Progenitor cell of endocrine pancreas (in vitro differentiated cells): ENCODE measurements at regions not wholly inside any gene's neighbourhood (a gene's known extent, or its start where the extent isn't known, plus 50 kb on each side); places are given as distances from the start of the nearest gene placed in this dataset.
"Not testable (repeated sequence)": the region's sequence is repeated elsewhere in the genome, so short reads cannot be mapped to it uniquely, and the experiment has no call there.

Experiments used
- DNase-seq: peaks from one replicate; pipeline ENCODE4 v3.0.0; 2021; ENCODE audit warnings: low spot score; ENCODE audit not compliant: unreplicated experiment
- H3K27ac Mint-ChIP-seq: 2 replicates; pipeline ENCODE4 v1.8.0; 2021; ENCODE audit warnings: mild to moderate bottlenecking, moderate library complexity, mixed read lengths
- H3K27me3 Mint-ChIP-seq: 2 replicates; pipeline ENCODE4 v1.8.0; 2021; ENCODE audit warnings: mixed read lengths
- H3K36me3 Mint-ChIP-seq: 2 replicates; pipeline ENCODE4 v1.8.0; 2022; ENCODE audit warnings: mixed read lengths; ENCODE audit not compliant: insufficient read depth
- H3K4me1 Mint-ChIP-seq: 2 replicates; pipeline ENCODE4 v1.8.0; 2021; ENCODE audit warnings: low read depth, mixed read lengths
- H3K4me3 Mint-ChIP-seq: 2 replicates; pipeline ENCODE4 v1.8.0; 2021; ENCODE audit warnings: low read depth, mild to moderate bottlenecking, moderate library complexity, mixed read lengths
- H3K9me3 Mint-ChIP-seq: 2 replicates; pipeline ENCODE4 v1.8.0; 2021; ENCODE audit warnings: low read depth, mixed read lengths
- CTCF ChIP-seq: fragments of 200-600 bp; sonication (generic); IDR thresholded peaks from one replicate; pipeline ENCODE4 v1.5.0; 2021; ENCODE audit warnings: antibody characterized with exemption, mild to moderate bottlenecking; ENCODE audit not compliant: unreplicated experiment

DNA sequence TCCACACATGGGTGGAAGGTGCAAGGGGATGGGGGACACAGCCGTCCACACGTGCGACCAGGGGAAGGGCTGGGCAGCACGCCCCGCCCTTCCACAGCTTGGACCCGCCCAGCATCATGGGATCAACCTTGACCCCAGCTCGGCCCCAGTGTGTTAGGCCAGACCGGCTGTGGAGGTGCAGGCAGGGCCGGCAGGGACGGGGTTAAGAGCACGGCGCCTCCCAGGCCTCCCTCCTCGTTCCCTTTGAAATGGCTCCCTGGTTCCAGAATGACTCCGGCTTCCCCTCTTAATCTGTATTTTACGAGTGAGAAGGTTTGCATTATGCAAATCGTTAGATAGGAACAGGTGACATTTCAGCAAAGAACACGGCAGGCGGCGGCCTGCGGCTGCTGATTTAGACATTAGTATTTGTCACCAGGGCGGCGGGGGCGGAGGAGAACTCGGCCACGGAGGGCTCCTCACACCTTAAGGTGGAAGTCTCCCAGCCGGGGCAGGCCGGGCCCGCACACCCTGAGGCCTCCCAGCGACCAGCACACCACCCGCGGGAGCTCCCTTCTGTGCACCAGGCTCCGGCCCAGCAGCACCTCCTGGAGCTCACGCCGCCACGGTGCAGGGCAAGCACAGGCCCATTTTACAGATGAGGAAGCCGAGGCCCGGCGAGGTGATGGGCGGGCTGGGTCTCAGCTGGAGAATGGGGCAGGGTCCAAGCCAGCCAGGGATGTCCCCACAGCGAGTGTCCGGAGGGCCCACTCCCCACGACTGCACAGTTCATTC lies 116.1 kb downstream of the FAM53A start:
- Mint-ChIP-seq H3K27ac (no peak overlapping the region), H3K27me3 (peaks cover 5% of the 10 kb centered on the region), H3K4me1 (peaks cover 17% of the 10 kb centered on the region), H3K36me3 (no peaks in the 10 kb centered on the region), H3K4me3 (no peak overlapping the region), H3K9me3 (no peaks in the 10 kb centered on the region)
- TF ChIP-seq CTCF = no peak
- no peak for DNase-seq

GRCh38 chr4:1567519-1567807 lies 116.7 kb downstream of the FAM53A start:
- no peak for TF ChIP-seq CTCF
- Mint-ChIP-seq H3K4me1 (peaks cover 14% of the 10 kb centered on the region), H3K27ac (no peak overlapping the region), H3K36me3 (no peaks in the 10 kb centered on the region), H3K4me3 (no peak overlapping the region), H3K27me3 (peaks cover 3% of the 10 kb centered on the region), H3K9me3 (no peaks in the 10 kb centered on the region)
- no peak for DNase-seq

- Mint-ChIP-seq H3K36me3 (no peaks in the 10 kb centered on the region), H3K27ac (no peak overlapping the region), H3K4me3 (no peak overlapping the region), H3K4me1 (peaks cover 13% of the 10 kb centered on the region), H3K9me3 (no peaks in the 10 kb centered on the region), H3K27me3 (peaks cover 3% of the 10 kb centered on the region)
- DNase-seq = no peak
- TF ChIP-seq CTCF = no peak
These were observed 117.1 kb downstream of the FAM53A start for GRCh38 chr4:1566838-1567518.

- not testable (repeated sequence) for DNase-seq, H3K27ac Mint-ChIP-seq, H3K27me3 Mint-ChIP-seq, H3K9me3 Mint-ChIP-seq, H3K4me1 Mint-ChIP-seq, H3K36me3 Mint-ChIP-seq, H3K4me3 Mint-ChIP-seq
These were observed 117.7 kb downstream of the FAM53A start for GRCh38 chr4:1566301-1566837.

DNA sequence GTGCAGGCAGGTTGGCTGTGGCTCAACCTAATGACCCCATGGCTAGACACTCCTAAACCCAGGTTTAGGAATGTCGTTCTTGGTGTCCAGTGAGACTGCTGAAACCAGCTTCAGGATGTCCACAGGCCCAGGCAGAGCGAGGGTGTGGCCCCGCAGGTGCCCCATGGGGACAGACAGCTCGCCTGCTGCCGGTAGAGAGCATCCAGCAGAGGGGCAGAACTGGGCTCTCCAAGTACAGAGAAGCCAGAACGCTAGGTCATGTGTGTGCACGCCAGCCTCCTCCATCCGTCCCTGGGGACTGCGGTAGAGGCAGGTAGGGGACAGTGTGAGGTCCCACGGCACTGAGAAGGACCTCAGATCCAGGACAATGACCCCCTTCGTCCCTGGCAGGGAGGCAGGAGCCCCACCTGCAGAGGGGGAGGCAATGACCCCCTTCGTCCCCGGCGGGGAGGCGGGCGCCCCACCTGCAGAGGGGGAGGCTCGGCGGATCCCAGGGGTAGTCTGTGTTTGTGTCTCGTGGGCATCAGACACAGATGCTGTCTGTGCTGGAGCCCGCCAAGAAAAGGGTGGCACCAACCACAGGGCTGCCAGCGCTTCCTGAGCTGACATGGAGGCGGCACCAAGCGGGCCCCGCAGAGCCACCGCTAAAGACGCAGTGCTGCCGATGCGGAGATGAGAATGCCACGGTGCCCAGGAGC lies 118.4 kb downstream of the FAM53A start:
- H3K27ac Mint-ChIP-seq = no peak overlapping the region
- peaks cover 9% of the 10 kb centered on the region for H3K4me1 Mint-ChIP-seq
- no peaks in the 10 kb centered on the region for H3K36me3 Mint-ChIP-seq
- no peaks in the 10 kb centered on the region for H3K9me3 Mint-ChIP-seq
- peaks cover 3% of the 10 kb centered on the region for H3K27me3 Mint-ChIP-seq
- TF ChIP-seq CTCF = no peak
- no peak overlapping the region for H3K4me3 Mint-ChIP-seq
- no peak for DNase-seq
